ENCODE measurements at regions not wholly inside any gene's neighbourhood (a gene's known extent, or its start where the extent isn't known, plus 50 kb on each side); places are given as distances from the start of the nearest gene placed in this dataset.

GRCh38 chr6:153488267-153488666 is 357.2 kb upstream of the RGS17 start:
- TF ChIP-seq POLR2AphosphoS5 (IDR thresholded peaks at IDR 0.05; ENCODE audit: low read depth, low read length) (no peak), POLR2A (IDR thresholded peaks at IDR 0.05; ENCODE audit: low read depth, low read length) (no peak), TAF1 (IDR thresholded peaks at IDR 0.05; ENCODE audit: borderline replicate concordance, low read depth, low read length) (no peak)

Measured in GM12892 (cell line).